ENCODE measurements at regions not wholly inside any gene's neighbourhood (a gene's known extent, or its start where the extent isn't known, plus 50 kb on each side); places are given as distances from the start of the nearest gene placed in this dataset.
A peak's percentile ranks its signal among the peaks of the same experiment; 100 is the strongest.

GRCh38 chr5:96074870-96075269 lies 113.2 kb upstream of the ELL2 start:
- Histone ChIP-seq H3K79me1 (replicated peaks; ENCODE audit: low read length, poor library complexity, severe bottlenecking) (no peaks in the 10 kb centered on the region), H2AK5ac (ENCODE audit: low read length, severe bottlenecking) (no peak overlapping the region), H3K4me2 (ENCODE audit: low read length, poor library complexity, severe bottlenecking) (no peak overlapping the region), H3K18ac (ENCODE audit: low read depth in 1 of 2, low read length in 2 of 2) (no peak overlapping the region), H2AFZ (ENCODE audit: low read depth, low read length) (no peak overlapping the region), H3K27ac (ENCODE audit: low read length, poor library complexity, severe bottlenecking) (no peak overlapping the region), H3K23ac (ENCODE audit: low read length in 2 of 2) (no peak overlapping the region), H2BK15ac (ENCODE audit: low read depth, poor library complexity, severe bottlenecking) (no peak overlapping the region), H4K91ac (ENCODE audit: low read length) (no peak overlapping the region), H2BK5ac (ENCODE audit: low read depth, low read length, poor library complexity, severe bottlenecking) (no peak overlapping the region), H2BK120ac (ENCODE audit: low read depth, low read length) (no peak overlapping the region), H3K4me3 (ENCODE audit: insufficient read depth in 1 of 2, low read depth in 1 of 2, low read length in 2 of 2) (no peak overlapping the region), H3K4me1 (ENCODE audit: control insufficient read depth, insufficient read depth, low read depth, low read length) (no peaks in the 10 kb centered on the region), H3K14ac (ENCODE audit: low read length in 2 of 2) (no peak overlapping the region), H3K4ac (ENCODE audit: low read depth in 1 of 2, low read length in 2 of 2) (no peak overlapping the region), H3K36me3 (ENCODE audit: control insufficient read depth in 1 of 2, insufficient read depth in 2 of 2, low read depth in 1 of 2, low read length in 2 of 2) (no peaks in the 10 kb centered on the region), H3K9me3 (ENCODE audit: control insufficient read depth, low read length) (no peaks in the 10 kb centered on the region), H3K27me3 (ENCODE audit: control insufficient read depth in 1 of 2, insufficient read depth in 1 of 2, low read length in 2 of 2) (no peaks in the 10 kb centered on the region), H3K9ac (ENCODE audit: low read length) (no peak overlapping the region), H2BK12ac (ENCODE audit: low read length in 2 of 2) (no peak overlapping the region), H4K8ac (ENCODE audit: low read length) (no peak overlapping the region)
- DNase-seq: no peak
- WGBS: no CpG with 5 or more reads among the region's 2 CpGs

GRCh38 chr5:96074460-96074859 lies 112.8 kb upstream of the ELL2 start:
- no peak overlapping the region for H3K27ac ChIP-seq (ENCODE audit: low read length, poor library complexity, severe bottlenecking)
- H2BK120ac ChIP-seq (ENCODE audit: low read depth, low read length): no peak overlapping the region
- H3K4me3 ChIP-seq (ENCODE audit: insufficient read depth in 1 of 2, low read depth in 1 of 2, low read length in 2 of 2): no peak overlapping the region
- H3K4me1 ChIP-seq (ENCODE audit: control insufficient read depth, insufficient read depth, low read depth, low read length): no peaks in the 10 kb centered on the region
- DNase-seq: no peak
- no peaks in the 10 kb centered on the region for H3K27me3 ChIP-seq (ENCODE audit: control insufficient read depth in 1 of 2, insufficient read depth in 1 of 2, low read length in 2 of 2)
- no peak overlapping the region for H4K8ac ChIP-seq (ENCODE audit: low read length)
- no peak overlapping the region for H3K9ac ChIP-seq (ENCODE audit: low read length)
- no peak overlapping the region for H2BK5ac ChIP-seq (ENCODE audit: low read depth, low read length, poor library complexity, severe bottlenecking)
- no peaks in the 10 kb centered on the region for H3K79me1 ChIP-seq (replicated peaks; ENCODE audit: low read length, poor library complexity, severe bottlenecking)
- H2AFZ ChIP-seq (ENCODE audit: low read depth, low read length): no peak overlapping the region
- WGBS: 100% methylated on average over 1 of the region's 1 CpG
- H3K14ac ChIP-seq (ENCODE audit: low read length in 2 of 2): no peak overlapping the region
- H3K36me3 ChIP-seq (ENCODE audit: control insufficient read depth in 1 of 2, insufficient read depth in 2 of 2, low read depth in 1 of 2, low read length in 2 of 2): no peaks in the 10 kb centered on the region
- H2BK12ac ChIP-seq (ENCODE audit: low read length in 2 of 2): no peak overlapping the region
- no peak overlapping the region for H4K91ac ChIP-seq (ENCODE audit: low read length)
- no peak overlapping the region for H3K4me2 ChIP-seq (ENCODE audit: low read length, poor library complexity, severe bottlenecking)
- no peak overlapping the region for H2BK15ac ChIP-seq (ENCODE audit: low read depth, poor library complexity, severe bottlenecking)
- no peak overlapping the region for H3K4ac ChIP-seq (ENCODE audit: low read depth in 1 of 2, low read length in 2 of 2)
- peak overlapping the region; percentile 71 for H2AK5ac ChIP-seq (ENCODE audit: low read length, severe bottlenecking)
- H3K9me3 ChIP-seq (ENCODE audit: control insufficient read depth, low read length): no peaks in the 10 kb centered on the region
- H3K18ac ChIP-seq (ENCODE audit: low read depth in 1 of 2, low read length in 2 of 2): no peak overlapping the region
- no peak overlapping the region for H3K23ac ChIP-seq (ENCODE audit: low read length in 2 of 2)

- Histone ChIP-seq H2BK15ac (ENCODE audit: low read depth, poor library complexity, severe bottlenecking) (no peak overlapping the region), H3K4me2 (ENCODE audit: low read length, poor library complexity, severe bottlenecking) (no peak overlapping the region), H3K9ac (ENCODE audit: low read length) (no peak overlapping the region), H2BK5ac (ENCODE audit: low read depth, low read length, poor library complexity, severe bottlenecking) (no peak overlapping the region), H3K27me3 (ENCODE audit: control insufficient read depth in 1 of 2, insufficient read depth in 1 of 2, low read length in 2 of 2) (no peaks in the 10 kb centered on the region), H3K79me1 (replicated peaks; ENCODE audit: low read length, poor library complexity, severe bottlenecking) (no peaks in the 10 kb centered on the region), H3K14ac (ENCODE audit: low read length in 2 of 2) (no peak overlapping the region), H4K91ac (ENCODE audit: low read length) (no peak overlapping the region), H2AK5ac (ENCODE audit: low read length, severe bottlenecking) (no peak overlapping the region), H3K9me3 (ENCODE audit: control insufficient read depth, low read length) (no peaks in the 10 kb centered on the region), H2AFZ (ENCODE audit: low read depth, low read length) (no peak overlapping the region), H3K23ac (ENCODE audit: low read length in 2 of 2) (no peak overlapping the region), H3K4me1 (ENCODE audit: control insufficient read depth, insufficient read depth, low read depth, low read length) (peaks cover 2% of the 10 kb centered on the region), H2BK12ac (ENCODE audit: low read length in 2 of 2) (no peak overlapping the region), H2BK120ac (ENCODE audit: low read depth, low read length) (no peak overlapping the region), H3K4me3 (ENCODE audit: insufficient read depth in 1 of 2, low read depth in 1 of 2, low read length in 2 of 2) (no peak overlapping the region), H3K4ac (ENCODE audit: low read depth in 1 of 2, low read length in 2 of 2) (peak overlapping the region in 1 of 2 experiments; percentile 71), H3K27ac (ENCODE audit: low read length, poor library complexity, severe bottlenecking) (no peak overlapping the region), H4K8ac (ENCODE audit: low read length) (no peak overlapping the region), H3K18ac (ENCODE audit: low read depth in 1 of 2, low read length in 2 of 2) (no peak overlapping the region), H3K36me3 (ENCODE audit: control insufficient read depth in 1 of 2, insufficient read depth in 2 of 2, low read depth in 1 of 2, low read length in 2 of 2) (no peaks in the 10 kb centered on the region)
- DNase-seq: peak; percentile 56
- 58% methylated on average over 3 of the region's 3 CpGs for WGBS
Measured at GRCh38 chr5:96072791-96073165, 111.1 kb upstream of the ELL2 start.

- peak overlapping the region; percentile 61 to 69 for H2BK12ac ChIP-seq (ENCODE audit: low read length in 2 of 2)
- no peak overlapping the region for H3K9ac ChIP-seq (ENCODE audit: low read length)
- no peak overlapping the region for H4K91ac ChIP-seq (ENCODE audit: low read length)
- no peak overlapping the region for H3K4me2 ChIP-seq (ENCODE audit: low read length, poor library complexity, severe bottlenecking)
- no peak overlapping the region for H3K27ac ChIP-seq (ENCODE audit: low read length, poor library complexity, severe bottlenecking)
- no peaks in the 10 kb centered on the region for H3K79me1 ChIP-seq (replicated peaks; ENCODE audit: low read length, poor library complexity, severe bottlenecking)
- no peak overlapping the region for H4K8ac ChIP-seq (ENCODE audit: low read length)
- H3K9me3 ChIP-seq (ENCODE audit: control insufficient read depth, low read length): no peaks in the 10 kb centered on the region
- no peaks in the 10 kb centered on the region for H3K27me3 ChIP-seq (ENCODE audit: control insufficient read depth in 1 of 2, insufficient read depth in 1 of 2, low read length in 2 of 2)
- H2AK5ac ChIP-seq (ENCODE audit: low read length, severe bottlenecking): no peak overlapping the region
- no peak overlapping the region for H2BK120ac ChIP-seq (ENCODE audit: low read depth, low read length)
- H2BK15ac ChIP-seq (ENCODE audit: low read depth, poor library complexity, severe bottlenecking): no peak overlapping the region
- H2AFZ ChIP-seq (ENCODE audit: low read depth, low read length): no peak overlapping the region
- no peaks in the 10 kb centered on the region for H3K36me3 ChIP-seq (ENCODE audit: control insufficient read depth in 1 of 2, insufficient read depth in 2 of 2, low read depth in 1 of 2, low read length in 2 of 2)
- H3K4ac ChIP-seq (ENCODE audit: low read depth in 1 of 2, low read length in 2 of 2): peak overlapping the region in 1 of 2 experiments; percentile 71
- no peak for DNase-seq
- no peak overlapping the region for H3K14ac ChIP-seq (ENCODE audit: low read length in 2 of 2)
- peak overlapping the region in 1 of 2 experiments; percentile 46 for H3K18ac ChIP-seq (ENCODE audit: low read depth in 1 of 2, low read length in 2 of 2)
- 67% methylated on average over 4 of the region's 4 CpGs for WGBS
- no peak overlapping the region for H3K23ac ChIP-seq (ENCODE audit: low read length in 2 of 2)
- H2BK5ac ChIP-seq (ENCODE audit: low read depth, low read length, poor library complexity, severe bottlenecking): no peak overlapping the region
- no peak overlapping the region for H3K4me3 ChIP-seq (ENCODE audit: insufficient read depth in 1 of 2, low read depth in 1 of 2, low read length in 2 of 2)
- peaks cover 2% of the 10 kb centered on the region for H3K4me1 ChIP-seq (ENCODE audit: control insufficient read depth, insufficient read depth, low read depth, low read length)
Measured at GRCh38 chr5:96072138-96072790, 110.6 kb upstream of the ELL2 start.
